Glutamatergic neuron (in vitro differentiated cells): ENCODE measurements at regions not wholly inside any gene's neighbourhood (a gene's known extent, or its start where the extent isn't known, plus 50 kb on each side); places are given as distances from the start of the nearest gene placed in this dataset.

ENCODE experiments used
- DNase-seq: peaks from one replicate; pipeline ENCODE4 v3.0.0; 2022
- H3K27ac Mint-ChIP-seq: one replicate; pipeline ENCODE4 v1.8.0; 2020; ENCODE audit warnings: mild to moderate bottlenecking, mixed read lengths, inconsistent platforms; ENCODE audit not compliant: unreplicated experiment
- H3K27me3 Mint-ChIP-seq: one replicate; pipeline ENCODE4 v1.8.0; 2020; ENCODE audit warnings: mild to moderate bottlenecking, moderate library complexity, mixed read lengths, inconsistent platforms; ENCODE audit not compliant: unreplicated experiment
- H3K36me3 Mint-ChIP-seq: one replicate; pipeline ENCODE4 v1.8.0; 2020; ENCODE audit warnings: mild to moderate bottlenecking, mixed read lengths, inconsistent platforms; ENCODE audit not compliant: unreplicated experiment
- H3K4me1 Mint-ChIP-seq: one replicate; pipeline ENCODE4 v1.8.0; 2020; ENCODE audit warnings: mild to moderate bottlenecking, low read depth, mixed read lengths, inconsistent platforms; ENCODE audit not compliant: unreplicated experiment
- H3K4me3 Mint-ChIP-seq: one replicate; pipeline ENCODE4 v1.8.0; 2020; ENCODE audit warnings: mild to moderate bottlenecking, mixed read lengths, inconsistent platforms; ENCODE audit not compliant: unreplicated experiment
- H3K9me3 Mint-ChIP-seq: one replicate; pipeline ENCODE4 v1.8.0; 2020; ENCODE audit warnings: mild to moderate bottlenecking, moderate library complexity, mixed read lengths, inconsistent platforms; ENCODE audit not compliant: unreplicated experiment
- TF ChIP-seq, protein P1 (sequence below): fragments of 200-600 bp; sonication (generic); IDR thresholded peaks from one replicate; pipeline ENCODE4 v1.5.0; 2021; ENCODE audit not compliant: partially characterized antibody, unreplicated experiment

DNA sequence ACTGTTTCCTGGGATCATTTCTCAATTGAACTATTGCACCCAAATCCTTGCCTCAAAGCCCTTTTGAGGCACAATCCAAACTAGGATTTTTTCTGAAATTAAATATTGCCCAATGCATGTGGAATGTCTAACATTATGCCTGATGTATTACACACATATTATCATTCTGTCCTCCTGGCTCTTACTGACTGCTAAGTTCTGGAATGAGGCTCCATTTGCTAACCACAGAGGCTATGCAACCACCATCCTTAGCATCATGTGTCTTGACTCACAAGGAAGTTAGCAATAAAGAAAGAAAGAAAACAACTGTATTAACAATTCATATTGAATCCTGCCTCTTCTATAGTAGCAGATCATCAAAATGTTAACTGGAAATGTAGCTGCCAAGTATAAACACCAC is 1142.7 kb downstream of the CNTNAP5 start:
- Mint-ChIP-seq H3K4me1 (no peaks in the 10 kb centered on the region), H3K36me3 (no peaks in the 10 kb centered on the region), H3K27me3 (no peaks in the 10 kb centered on the region), H3K9me3 (no peaks in the 10 kb centered on the region), H3K4me3 (no peak overlapping the region), H3K27ac (no peak overlapping the region)
- TF ChIP-seq, protein P1, sequence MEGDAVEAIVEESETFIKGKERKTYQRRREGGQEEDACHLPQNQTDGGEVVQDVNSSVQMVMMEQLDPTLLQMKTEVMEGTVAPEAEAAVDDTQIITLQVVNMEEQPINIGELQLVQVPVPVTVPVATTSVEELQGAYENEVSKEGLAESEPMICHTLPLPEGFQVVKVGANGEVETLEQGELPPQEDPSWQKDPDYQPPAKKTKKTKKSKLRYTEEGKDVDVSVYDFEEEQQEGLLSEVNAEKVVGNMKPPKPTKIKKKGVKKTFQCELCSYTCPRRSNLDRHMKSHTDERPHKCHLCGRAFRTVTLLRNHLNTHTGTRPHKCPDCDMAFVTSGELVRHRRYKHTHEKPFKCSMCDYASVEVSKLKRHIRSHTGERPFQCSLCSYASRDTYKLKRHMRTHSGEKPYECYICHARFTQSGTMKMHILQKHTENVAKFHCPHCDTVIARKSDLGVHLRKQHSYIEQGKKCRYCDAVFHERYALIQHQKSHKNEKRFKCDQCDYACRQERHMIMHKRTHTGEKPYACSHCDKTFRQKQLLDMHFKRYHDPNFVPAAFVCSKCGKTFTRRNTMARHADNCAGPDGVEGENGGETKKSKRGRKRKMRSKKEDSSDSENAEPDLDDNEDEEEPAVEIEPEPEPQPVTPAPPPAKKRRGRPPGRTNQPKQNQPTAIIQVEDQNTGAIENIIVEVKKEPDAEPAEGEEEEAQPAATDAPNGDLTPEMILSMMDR = no peak
- no peak for DNase-seq

DNA sequence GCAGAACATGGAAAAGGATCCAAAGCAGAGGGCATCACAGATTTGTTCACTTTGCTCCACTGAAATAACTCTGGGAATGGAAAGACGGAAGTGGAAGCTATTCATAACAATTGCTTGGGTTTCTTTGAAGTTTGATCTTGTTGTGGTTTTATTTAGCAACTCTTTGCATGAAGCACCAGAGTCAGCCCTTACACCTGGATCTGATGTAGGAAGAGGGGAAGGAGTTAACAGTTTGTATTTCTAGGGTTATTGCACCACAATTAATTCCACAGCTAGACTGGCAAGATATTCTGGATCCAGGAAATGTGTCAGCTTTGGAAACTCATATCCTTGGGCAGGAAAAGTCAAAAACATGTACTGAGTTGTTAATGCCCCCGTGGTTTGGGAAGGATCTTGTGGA is 1143.4 kb downstream of the CNTNAP5 start:
- TF ChIP-seq, protein P1 = no peak
- Mint-ChIP-seq H3K4me1 (no peaks in the 10 kb centered on the region), H3K36me3 (no peaks in the 10 kb centered on the region), H3K27ac (no peak overlapping the region), H3K4me3 (no peak overlapping the region), H3K9me3 (no peaks in the 10 kb centered on the region), H3K27me3 (no peaks in the 10 kb centered on the region)
- DNase-seq = no peak

DNA sequence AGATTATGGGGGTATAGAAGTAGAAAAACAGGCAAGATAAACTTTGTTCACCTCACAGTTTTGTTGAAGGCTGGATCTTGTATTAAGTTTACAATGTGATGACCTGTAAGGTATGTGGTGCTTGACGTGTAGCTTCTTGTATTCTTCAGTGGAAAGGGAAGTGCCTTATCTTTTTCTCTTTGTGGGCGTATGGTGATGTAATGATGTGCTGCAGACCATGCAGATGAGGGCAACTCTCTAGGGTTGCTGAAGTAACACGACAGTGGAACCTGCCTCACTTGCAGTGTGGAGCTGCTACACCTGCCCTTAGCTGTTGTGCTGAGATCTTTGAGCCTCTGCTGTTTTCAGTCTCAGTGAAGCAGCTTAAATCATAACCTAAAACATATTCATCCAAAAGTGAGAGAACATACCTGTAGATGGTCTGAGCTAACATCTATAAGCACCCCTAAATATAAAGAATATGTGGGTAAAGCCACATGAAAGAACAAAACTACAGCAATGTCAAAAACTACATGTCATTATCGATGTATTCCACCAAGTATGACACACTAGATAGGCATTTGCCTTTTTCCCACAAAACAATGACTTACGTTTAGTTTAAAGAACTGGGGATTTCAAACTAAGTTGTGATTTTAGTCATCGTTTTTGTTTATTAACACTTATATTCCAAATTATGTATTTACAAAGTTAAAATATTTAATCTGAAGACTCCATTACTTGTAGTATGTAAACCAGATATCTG is 1144.1 kb downstream of the CNTNAP5 start:
- H3K27ac Mint-ChIP-seq = no peak overlapping the region
- H3K36me3 Mint-ChIP-seq = no peaks in the 10 kb centered on the region
- TF ChIP-seq, protein P1 = no peak
- H3K27me3 Mint-ChIP-seq = no peaks in the 10 kb centered on the region
- no peak overlapping the region for H3K4me3 Mint-ChIP-seq
- DNase-seq = no peak
- no peaks in the 10 kb centered on the region for H3K4me1 Mint-ChIP-seq
- no peaks in the 10 kb centered on the region for H3K9me3 Mint-ChIP-seq

DNA sequence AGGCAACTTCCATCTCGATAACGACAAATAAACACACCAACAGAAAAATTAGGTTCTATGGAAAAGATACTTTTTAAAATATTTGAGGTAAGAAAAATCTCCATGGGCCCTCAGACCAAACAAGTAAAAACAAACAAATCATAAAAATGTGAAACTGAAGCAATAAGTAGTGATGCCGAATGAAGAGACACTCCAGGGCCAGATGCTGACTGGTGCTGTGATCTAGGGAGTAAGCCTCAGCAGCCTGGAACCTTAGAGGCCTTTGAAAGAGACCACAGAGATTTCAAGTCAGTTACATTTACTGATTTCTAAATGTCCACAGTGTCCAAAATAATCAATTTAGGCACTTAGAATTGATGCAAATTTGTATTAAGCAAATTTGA is 1144.7 kb downstream of the CNTNAP5 start:
- H3K27me3 Mint-ChIP-seq = no peaks in the 10 kb centered on the region
- no peaks in the 10 kb centered on the region for H3K9me3 Mint-ChIP-seq
- H3K27ac Mint-ChIP-seq = no peak overlapping the region
- DNase-seq = no peak
- no peaks in the 10 kb centered on the region for H3K4me1 Mint-ChIP-seq
- TF ChIP-seq, protein P1 = no peak
- H3K36me3 Mint-ChIP-seq = no peaks in the 10 kb centered on the region
- no peak overlapping the region for H3K4me3 Mint-ChIP-seq

DNA sequence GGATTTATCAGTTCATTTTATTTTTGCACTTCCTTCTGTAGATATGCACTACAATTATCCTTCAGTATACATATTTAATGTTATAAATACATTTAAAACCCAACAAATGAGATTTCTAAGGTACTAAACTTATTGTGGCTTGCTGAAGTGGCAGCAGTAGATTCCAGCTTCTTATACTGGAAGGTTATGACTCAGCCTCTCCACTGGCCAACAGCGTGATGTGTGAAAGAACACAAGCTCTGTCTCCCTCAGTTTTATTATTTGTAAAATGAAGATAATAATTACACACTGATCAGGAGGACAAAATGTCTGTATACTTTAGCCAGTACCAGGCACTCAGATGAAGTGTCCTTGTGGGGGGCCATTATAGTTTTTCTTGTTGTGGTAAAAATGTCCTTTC is 1147.1 kb downstream of the CNTNAP5 start:
- H3K27me3 Mint-ChIP-seq = no peaks in the 10 kb centered on the region
- no peak for DNase-seq
- H3K27ac Mint-ChIP-seq = no peak overlapping the region
- no peaks in the 10 kb centered on the region for H3K9me3 Mint-ChIP-seq
- TF ChIP-seq, protein P1 = no peak
- H3K4me1 Mint-ChIP-seq = no peaks in the 10 kb centered on the region
- peaks cover 4% of the 10 kb centered on the region for H3K36me3 Mint-ChIP-seq
- H3K4me3 Mint-ChIP-seq = no peak overlapping the region
